Adrenal gland (tissue), 9 donors: ENCODE measurements at regions not wholly inside any gene's neighbourhood (a gene's known extent, or its start where the extent isn't known, plus 50 kb on each side); places are given as distances from the start of the nearest gene placed in this dataset.

Source experiments
- DNase-seq, 7 donors: peaks; one replicate each; pipeline ENCODE4 v3.0.0-alpha.2; 2019 to 2020
- H3K27ac ChIP-seq, 5 donors: fragments of 200-600 bp; sonication (generic) in 4 of 5; 1 replicate in 3 of 5; 2 replicates in 2 of 5; pipeline versions ENCODE4 v1.5.1 to v1.8.0; 2016 to 2020; ENCODE audit warnings: mild to moderate bottlenecking in 1 of 5
- H3K27me3 ChIP-seq: fragments of 200-600 bp; 2 replicates; pipeline ENCODE4 v1.8.0; 2021
- H3K36me3 ChIP-seq, 2 donors: fragments of 200-600 bp; replicated peaks in 1 of 2; 1 replicate in 1 of 2; 2 replicates in 1 of 2; pipeline versions ENCODE4 v1.5.1 to v1.8.0; 2018 to 2022
- H3K4me1 ChIP-seq, 2 donors: fragments of 200-600 bp; replicated peaks in 1 of 2; 1 replicate in 1 of 2; 2 replicates in 1 of 2; pipeline versions ENCODE4 v1.5.1 to v1.8.0; 2018 to 2021
- H3K4me3 ChIP-seq, 4 donors: fragments of 200-600 bp; sonication (generic) in 3 of 4; one replicate each; pipeline ENCODE4 v1.5.1; 2016 to 2018
- H3K9me3 ChIP-seq, 3 donors: fragments of 200-600 bp; sonication (generic) in 1 of 3; replicated peaks in 1 of 3; 1 replicate in 2 of 3; 2 replicates in 1 of 3; pipeline versions ENCODE4 v1.5.1 to v1.8.0; 2016 to 2021
- CTCF ChIP-seq, 6 experiments: fragments of 450-650 bp in 4 of 6; fragments of 200-600 bp in 2 of 6; sonication (generic) in 1 of 6; IDR thresholded peaks; 1 replicate in 5 of 6; 2 replicates in 1 of 6; pipeline versions ENCODE4 v1.5.1 to v1.8.0; 2016 to 2021; ENCODE audit warnings: antibody characterized with exemption in 6 of 6, mild to moderate bottlenecking in 2 of 6, moderate library complexity in 1 of 6
- POLR2A ChIP-seq, 2 donors: fragments of 450-650 bp; IDR thresholded peaks; one replicate each; pipeline ENCODE4 v1.6.1; 2017; ENCODE audit warnings: antibody characterized with exemption in 2 of 2, mild to moderate bottlenecking in 2 of 2, moderate library complexity in 1 of 2
- WGBS, 4 donors: extraction: QIAGEN DNeasy Blood & Tissue Kit in 2 of 4; methylation state at CpG; one replicate each; pipeline versions ENCODE4 v1.1.5 to v1.1.7; 2013 to 2017; 5-methylcytosine and 5-hydroxymethylcytosine counted together
- intact Hi-C, 2 donors: fragments of 100-400 bp; cut with DNase I; formaldehyde crosslinking; loops; one replicate each; pipeline versions ENCODE4 v1.14.1 to v1.15.0; 2022 to 2023
- donor health status: healthy with polysubstance abuse.
- donor health status: Bipolar disorder and iron deficiency.
- donor health status: DM: yes; HTN: yes; CAD: no.
- donor health status: DM: no; HTN: no; CAD: no.
- donor health status: DM: no; HTN: no; CAD: no.

- no peaks in the 10 kb centered on the region for H3K4me1 ChIP-seq
- 84 to 87% (median 86%) methylated on average over 5 of the region's 5 CpGs for WGBS, 4 donors
- H3K27ac ChIP-seq, result no peak overlapping the region
- no peaks in the 10 kb centered on the region for H3K27me3 ChIP-seq
- H3K9me3 ChIP-seq, result no peaks in the 10 kb centered on the region
- intact Hi-C loops, result no loop called here
- no peak for DNase-seq
- no peak overlapping the region for H3K4me3 ChIP-seq
- TF ChIP-seq POLR2A (IDR thresholded peaks at IDR 0.05) (no peak), CTCF (IDR thresholded peaks at IDR 0.05) (no peak)
- no peaks in the 10 kb centered on the region for H3K36me3 ChIP-seq
Observed at GRCh38 chr17:71304498-71305158, 816.2 kb upstream of the SOX9 start.

GRCh38 chr17:71313866-71314265, 807.0 kb upstream of the SOX9 start:
- TF ChIP-seq POLR2A (IDR thresholded peaks at IDR 0.05) (no peak), CTCF (IDR thresholded peaks at IDR 0.05) (no peak)
- no peaks in the 10 kb centered on the region for H3K4me1 ChIP-seq
- intact Hi-C loops, result no loop called here
- no peaks in the 10 kb centered on the region for H3K36me3 ChIP-seq
- no peaks in the 10 kb centered on the region for H3K9me3 ChIP-seq
- no peak overlapping the region for H3K4me3 ChIP-seq
- no peak for DNase-seq
- 44 to 51% (median 50%) methylated on average over 3 of the region's 3 CpGs for WGBS, 4 donors
- H3K27me3 ChIP-seq, result no peaks in the 10 kb centered on the region
- no peak overlapping the region for H3K27ac ChIP-seq

- DNase-seq, result no peak
- Histone ChIP-seq H3K27ac (no peak overlapping the region), H3K4me3 (no peak overlapping the region), H3K27me3 (no peaks in the 10 kb centered on the region), H3K4me1 (no peaks in the 10 kb centered on the region), H3K36me3 (no peaks in the 10 kb centered on the region), H3K9me3 (no peaks in the 10 kb centered on the region)
- TF ChIP-seq POLR2A (IDR thresholded peaks at IDR 0.05), result no peak
- WGBS, 4 donors, result 62 to 73% (median 68%) methylated on average over 3 of the region's 3 CpGs
- intact Hi-C loops, result no loop called here
Observed at GRCh38 chr17:71315568-71315967, 805.3 kb upstream of the SOX9 start.

- Histone ChIP-seq H3K27ac (no peak overlapping the region), H3K36me3 (no peaks in the 10 kb centered on the region), H3K27me3 (no peaks in the 10 kb centered on the region), H3K4me1 (no peaks in the 10 kb centered on the region), H3K9me3 (no peaks in the 10 kb centered on the region), H3K4me3 (no peak overlapping the region)
- no peak for TF ChIP-seq POLR2A (IDR thresholded peaks at IDR 0.05)
- TF ChIP-seq CTCF (IDR thresholded peaks at IDR 0.05), result no peak
- intact Hi-C loops, result no loop called here
- no peak for DNase-seq
- WGBS, 4 donors, result 65 to 69% (median 67%) methylated on average over 4 of the region's 4 CpGs
Observed at GRCh38 chr17:71316176-71316897, 804.5 kb upstream of the SOX9 start.
